Endodermal cell (in vitro differentiated cells): ENCODE measurements at regions not wholly inside any gene's neighbourhood (a gene's known extent, or its start where the extent isn't known, plus 50 kb on each side); places are given as distances from the start of the nearest gene placed in this dataset.

ENCODE experiments used
- DNase-seq: peaks from one replicate; pipeline ENCODE4 v3.0.0-alpha.2; 2017
- H3K27ac ChIP-seq: 2 replicates; pipeline ENCODE4 v1.5.1; 2013; ENCODE audit warnings: mild to moderate bottlenecking, low read depth, low read length, moderate library complexity
- H3K27me3 ChIP-seq: 2 replicates; pipeline ENCODE4 v1.6.1; 2013; ENCODE audit warnings: mild to moderate bottlenecking, low read length, moderate library complexity; ENCODE audit not compliant: insufficient read depth, control insufficient read depth, poor library complexity, severe bottlenecking
- H3K36me3 ChIP-seq: 2 replicates; pipeline ENCODE4 v1.7.0; 2013; ENCODE audit warnings: mild to moderate bottlenecking, low read length, moderate library complexity; ENCODE audit not compliant: control insufficient read depth, insufficient read depth
- H3K4me1 ChIP-seq: one replicate; pipeline ENCODE4 v1.7.0; 2013; ENCODE audit warnings: low read length; ENCODE audit not compliant: control insufficient read depth, insufficient read depth
- H3K4me3 ChIP-seq: 2 replicates; pipeline ENCODE4 v1.5.1; 2013; ENCODE audit warnings: mild to moderate bottlenecking, low read length, moderate library complexity
- H3K9ac ChIP-seq: 2 replicates; pipeline ENCODE4 v1.6.1; 2013; ENCODE audit warnings: mild to moderate bottlenecking, low read length, moderate library complexity; ENCODE audit not compliant: poor library complexity, severe bottlenecking; ENCODE audit errors: extremely low read depth
- H3K9me3 ChIP-seq: 2 replicates; pipeline ENCODE4 v1.6.1; 2013; ENCODE audit warnings: mild to moderate bottlenecking, low read length, moderate library complexity; ENCODE audit not compliant: control insufficient read depth
- H3K27ac Mint-ChIP-seq: 2 replicates; pipeline ENCODE4 v1.8.0; 2020; ENCODE audit warnings: mixed read lengths
- H3K27me3 Mint-ChIP-seq: 2 replicates; pipeline ENCODE4 v1.8.0; 2021; ENCODE audit warnings: mild to moderate bottlenecking, mixed read lengths; ENCODE audit not compliant: insufficient read depth
- H3K36me3 Mint-ChIP-seq: 2 replicates; pipeline ENCODE4 v1.8.0; 2020; ENCODE audit warnings: low read depth, mixed read lengths
- H3K4me1 Mint-ChIP-seq: 2 replicates; pipeline ENCODE4 v1.8.0; 2020; ENCODE audit warnings: mixed read lengths
- H3K4me3 Mint-ChIP-seq: 2 replicates; pipeline ENCODE4 v1.8.0; 2020; ENCODE audit warnings: mild to moderate bottlenecking, moderate library complexity, mixed read lengths
- H3K9me3 Mint-ChIP-seq: 2 replicates; pipeline ENCODE4 v1.8.0; 2020; ENCODE audit warnings: mild to moderate bottlenecking, mixed read lengths
- CTCF ChIP-seq: fragments of 200-600 bp; sonication (generic); conservative IDR thresholded peaks from 2 replicates; pipeline ENCODE4 v1.5.0; 2021; ENCODE audit warnings: antibody characterized with exemption, mild to moderate bottlenecking
- WGBS, 2 experiments: methylation state at CpG; one replicate each; pipeline versions ENCODE4 v1.1.5 to v1.1.7; 2013; ENCODE audit warnings: missing lambda C conversion rate in 2 of 2, mixed read lengths in 1 of 2; ENCODE audit not compliant: insufficient coverage in 1 of 2, insufficient read length in 1 of 2; 5-methylcytosine and 5-hydroxymethylcytosine counted together

GRCh38 chr13:112184851-112185371 is 118.0 kb downstream of the SOX1 start:
- Histone ChIP-seq H3K4me3 (no peak overlapping the region), H3K27ac (no peak overlapping the region), H3K9me3 (no peaks in the 10 kb centered on the region), H3K9ac (no peak overlapping the region), H3K4me1 (no peaks in the 10 kb centered on the region), H3K36me3 (no peaks in the 10 kb centered on the region), H3K27me3 (no peaks in the 10 kb centered on the region)
- TF ChIP-seq CTCF, result no peak
- no peaks in the 10 kb centered on the region for H3K4me1 Mint-ChIP-seq
- no peak overlapping the region for H3K4me3 Mint-ChIP-seq
- H3K27ac Mint-ChIP-seq, result no peak overlapping the region
- H3K9me3 Mint-ChIP-seq, result no peaks in the 10 kb centered on the region
- WGBS, 2 experiments, result 83 to 84% methylated on average over 12 to 15 of the region's 15 CpGs
- peaks cover 6% of the 10 kb centered on the region for H3K27me3 Mint-ChIP-seq
- no peaks in the 10 kb centered on the region for H3K36me3 Mint-ChIP-seq
- peak; percentile 16 for DNase-seq

- H3K9me3 Mint-ChIP-seq, result no peaks in the 10 kb centered on the region
- no peaks in the 10 kb centered on the region for H3K4me1 Mint-ChIP-seq
- no peak overlapping the region for H3K4me3 Mint-ChIP-seq
- no peaks in the 10 kb centered on the region for H3K36me3 Mint-ChIP-seq
- no peaks in the 10 kb centered on the region for H3K36me3 ChIP-seq
- H3K9me3 ChIP-seq, result no peaks in the 10 kb centered on the region
- no peaks in the 10 kb centered on the region for H3K27me3 ChIP-seq
- peaks cover 4% of the 10 kb centered on the region for H3K27me3 Mint-ChIP-seq
- no peaks in the 10 kb centered on the region for H3K4me1 ChIP-seq
- peak; percentile 10 for DNase-seq
- WGBS, 2 experiments, result 86% methylated on average over 5 to 9 of the region's 9 CpGs
- TF ChIP-seq CTCF, result no peak
- H3K4me3 ChIP-seq, result no peak overlapping the region
- H3K27ac ChIP-seq, result no peak overlapping the region
- H3K27ac Mint-ChIP-seq, result no peak overlapping the region
- H3K9ac ChIP-seq, result no peak overlapping the region
Observed at GRCh38 chr13:112185466-112185865, 118.5 kb downstream of the SOX1 start.

- Histone ChIP-seq H3K27me3 (no peaks in the 10 kb centered on the region), H3K4me3 (no peak overlapping the region), H3K36me3 (no peaks in the 10 kb centered on the region), H3K27ac (no peak overlapping the region), H3K9ac (no peak overlapping the region), H3K4me1 (no peaks in the 10 kb centered on the region), H3K9me3 (no peaks in the 10 kb centered on the region)
- Mint-ChIP-seq H3K27me3 (peaks cover 3% of the 10 kb centered on the region), H3K9me3 (no peaks in the 10 kb centered on the region), H3K27ac (no peak overlapping the region), H3K4me1 (no peaks in the 10 kb centered on the region), H3K36me3 (no peaks in the 10 kb centered on the region), H3K4me3 (no peak overlapping the region)
- WGBS, 2 experiments, result 91 to 96% methylated on average over 5 to 6 of the region's 6 CpGs
- peak; percentile 22 for DNase-seq
- TF ChIP-seq CTCF, result no peak
Observed at GRCh38 chr13:112186091-112186490, 119.1 kb downstream of the SOX1 start.
